HepG2 (cell line): ENCODE measurements at regions not wholly inside any gene's neighbourhood (a gene's known extent, or its start where the extent isn't known, plus 50 kb on each side); places are given as distances from the start of the nearest gene placed in this dataset.

Experiments used
- ATAC-seq: fragments of 200-7000 bp; cut with Tn5 transposase; 3 replicates; pipeline ENCODE4 v1.9.1; 2020; ENCODE audit warnings: mild to moderate bottlenecking, moderate library complexity
- BruUV-seq: library from RNA; stranded (reverse); fragments of 400-500 nt; replicated peaks from 2 replicates; lab custom pipeline; 2021; lab: Mats Ljungman, UMichigan
- CTCF ChIA-PET: fragments of 300-600 bp; formaldehyde crosslinking; extraction: SDS; loops from one replicate; lab custom pipeline; 2021; ENCODE audit warnings: low total read pairs, inconsistent platforms, low intra/inter-chr PET ratio; lab: Yijun Ruan, JAX
- POLR2A ChIA-PET: fragments of 350-600 bp; sonication (Branson Sonifier 250); formaldehyde crosslinking; loops from one replicate; lab custom pipeline; 2020; ENCODE audit warnings: antibody characterized with exemption, inconsistent platforms; lab: Yijun Ruan, JAX
- DNase-seq: peaks from one replicate; pipeline ENCODE4 v3.0.0-alpha.2; 2015; ENCODE audit warnings: low spot score
- FAIRE-seq: peaks from 3 replicates; lab custom pipeline; 2011; peaks lifted over from hg19 to GRCh38; lab: Jason Lieb, UNC
- H2AFZ ChIP-seq: one replicate; pipeline ENCODE4 v1.6.1; 2011; ENCODE audit warnings: low read length, inconsistent platforms
- H3K27ac ChIP-seq: fragments of 300-600 bp; 3 replicates; pipeline ENCODE4 v1.8.0; 2011; ENCODE audit warnings: mixed run types, mild to moderate bottlenecking, mixed read lengths, low read length, inconsistent platforms; ENCODE audit not compliant: insufficient read depth; ENCODE audit errors: extremely low read length
- H3K27me3 ChIP-seq, 2 experiments: fragments of 200-600 bp in 1 of 2; 2 replicates in 1 of 2; 3 replicates in 1 of 2; pipeline versions ENCODE4 v1.6.0 to v1.8.0; 2011; ENCODE audit warnings: low read length in 2 of 2, mild to moderate bottlenecking in 2 of 2, moderate library complexity in 2 of 2, inconsistent platforms in 1 of 2; ENCODE audit not compliant: insufficient read depth in 2 of 2, control insufficient read depth in 1 of 2
- H3K36me3 ChIP-seq, 2 experiments: fragments of 200-600 bp in 1 of 2; replicated peaks in 1 of 2; 2 replicates in 1 of 2; 3 replicates in 1 of 2; pipeline versions ENCODE4 v1.5.1 to v1.8.0; 2011; ENCODE audit warnings: low read length in 2 of 2, inconsistent platforms in 1 of 2; ENCODE audit not compliant: insufficient read depth in 2 of 2, control insufficient read depth in 1 of 2
- H3K4me1 ChIP-seq: 2 replicates; pipeline ENCODE4 v1.5.1; 2012; ENCODE audit warnings: low read length, inconsistent platforms; ENCODE audit not compliant: insufficient read depth
- H3K4me2 ChIP-seq: 2 replicates; pipeline ENCODE4 v1.6.0; 2011; ENCODE audit warnings: low read depth, low read length, inconsistent platforms
- H3K4me3 ChIP-seq, 3 experiments: fragments of 200-600 bp in 1 of 3; sonication (generic), shearing (Covaris generic) in 1 of 3; replicated peaks in 1 of 3; 2 replicates each; pipeline ENCODE4 v1.5.1; 2011 to 2016; ENCODE audit warnings: low read length in 3 of 3, inconsistent platforms in 2 of 3, low read depth in 2 of 3, mild to moderate bottlenecking in 2 of 3, control low read depth in 1 of 3, mixed read lengths in 1 of 3; ENCODE audit not compliant: insufficient read depth in 1 of 3
- H3K79me2 ChIP-seq: one replicate; pipeline ENCODE4 v1.6.1; 2011; ENCODE audit warnings: low read length, inconsistent platforms; ENCODE audit not compliant: insufficient read depth
- H3K9ac ChIP-seq: 2 replicates; pipeline ENCODE4 v1.6.0; 2011; ENCODE audit warnings: mild to moderate bottlenecking, low read depth, low read length, inconsistent platforms; ENCODE audit not compliant: insufficient read depth
- H3K9me3 ChIP-seq: 2 replicates; pipeline ENCODE4 v1.5.1; 2012; ENCODE audit warnings: mild to moderate bottlenecking, low read length
- H4K20me1 ChIP-seq: 2 replicates; pipeline ENCODE4 v1.6.0; 2011; ENCODE audit warnings: inconsistent platforms, mild to moderate bottlenecking, low read length, moderate library complexity; ENCODE audit not compliant: insufficient read depth
- ZNF451 ChIP-seq: sonication (generic); formaldehyde crosslinking; IDR thresholded peaks from 2 replicates; pipeline ENCODE4 v1.5.0; 2020; ENCODE audit warnings: mild to moderate bottlenecking, missing genetic modification reagents
- ZNF790 ChIP-seq: sonication (generic); formaldehyde crosslinking; IDR thresholded peaks from 2 replicates; pipeline ENCODE4 v1.8.0; 2022; ENCODE audit warnings: missing genetic modification reagents, mild to moderate bottlenecking, borderline replicate concordance
- WGBS: methylation state at CpG from one replicate; pipeline ENCODE4 v1.1.6; 2017; ENCODE audit warnings: low lambda C conversion rate; 5-methylcytosine and 5-hydroxymethylcytosine counted together
- in situ Hi-C: cut with HindIII; loops from 2 replicates; pipeline ENCODE4 v1.10.0; 2017; ENCODE audit warnings: low pct_unique_long_range_greater_than_20kb; ENCODE audit not compliant: extremely low pct_ligation_motif_present
- intact Hi-C: fragments of 100-400 bp; cut with micrococcal nuclease; formaldehyde crosslinking; loops from one replicate; pipeline ENCODE4 v1.10.0; 2022; ENCODE audit not compliant: unreplicated experiment
- TF ChIP-seq, protein P1 (sequence below): sonication (generic); formaldehyde crosslinking; IDR thresholded peaks from 2 replicates; pipeline ENCODE4 v1.4.0; 2020; ENCODE audit warnings: missing genetic modification reagents, borderline replicate concordance
- TF ChIP-seq, protein P2 (sequence below): sonication (generic); formaldehyde crosslinking; IDR thresholded peaks from 2 replicates; pipeline ENCODE4 v1.4.0; 2020; ENCODE audit warnings: mild to moderate bottlenecking, missing genetic modification reagents
- TF ChIP-seq, protein P3 (sequence below): sonication (generic); formaldehyde crosslinking; IDR thresholded peaks from 2 replicates; pipeline ENCODE4 v1.8.0; 2022; ENCODE audit warnings: low read depth, missing genetic modification reagents

DNA sequence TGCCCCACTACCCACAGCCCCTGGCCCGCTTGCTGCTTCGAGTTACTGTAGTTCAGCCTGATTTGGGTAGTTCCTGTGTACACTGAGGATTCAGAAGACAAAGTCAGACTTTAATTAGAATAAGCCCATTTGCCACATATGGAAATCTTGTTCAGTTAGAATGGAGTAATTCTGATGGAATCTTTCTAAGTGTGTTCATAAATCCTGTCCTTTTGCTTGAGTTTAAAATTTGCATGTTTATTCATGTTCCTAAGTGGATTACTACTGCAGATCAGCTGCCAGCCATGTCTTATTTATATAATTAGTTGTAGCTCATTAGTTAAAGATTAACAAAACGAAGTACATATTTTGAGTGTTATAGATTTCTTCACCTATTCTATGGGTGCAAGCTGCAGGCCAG lies 504.5 kb downstream of the PCNX1 start:
- TF ChIP-seq, protein P1, sequence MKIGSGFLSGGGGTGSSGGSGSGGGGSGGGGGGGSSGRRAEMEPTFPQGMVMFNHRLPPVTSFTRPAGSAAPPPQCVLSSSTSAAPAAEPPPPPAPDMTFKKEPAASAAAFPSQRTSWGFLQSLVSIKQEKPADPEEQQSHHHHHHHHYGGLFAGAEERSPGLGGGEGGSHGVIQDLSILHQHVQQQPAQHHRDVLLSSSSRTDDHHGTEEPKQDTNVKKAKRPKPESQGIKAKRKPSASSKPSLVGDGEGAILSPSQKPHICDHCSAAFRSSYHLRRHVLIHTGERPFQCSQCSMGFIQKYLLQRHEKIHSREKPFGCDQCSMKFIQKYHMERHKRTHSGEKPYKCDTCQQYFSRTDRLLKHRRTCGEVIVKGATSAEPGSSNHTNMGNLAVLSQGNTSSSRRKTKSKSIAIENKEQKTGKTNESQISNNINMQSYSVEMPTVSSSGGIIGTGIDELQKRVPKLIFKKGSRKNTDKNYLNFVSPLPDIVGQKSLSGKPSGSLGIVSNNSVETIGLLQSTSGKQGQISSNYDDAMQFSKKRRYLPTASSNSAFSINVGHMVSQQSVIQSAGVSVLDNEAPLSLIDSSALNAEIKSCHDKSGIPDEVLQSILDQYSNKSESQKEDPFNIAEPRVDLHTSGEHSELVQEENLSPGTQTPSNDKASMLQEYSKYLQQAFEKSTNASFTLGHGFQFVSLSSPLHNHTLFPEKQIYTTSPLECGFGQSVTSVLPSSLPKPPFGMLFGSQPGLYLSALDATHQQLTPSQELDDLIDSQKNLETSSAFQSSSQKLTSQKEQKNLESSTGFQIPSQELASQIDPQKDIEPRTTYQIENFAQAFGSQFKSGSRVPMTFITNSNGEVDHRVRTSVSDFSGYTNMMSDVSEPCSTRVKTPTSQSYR (CRISPR knock-in tag), result no peak
- TF ChIP-seq, protein P2, sequence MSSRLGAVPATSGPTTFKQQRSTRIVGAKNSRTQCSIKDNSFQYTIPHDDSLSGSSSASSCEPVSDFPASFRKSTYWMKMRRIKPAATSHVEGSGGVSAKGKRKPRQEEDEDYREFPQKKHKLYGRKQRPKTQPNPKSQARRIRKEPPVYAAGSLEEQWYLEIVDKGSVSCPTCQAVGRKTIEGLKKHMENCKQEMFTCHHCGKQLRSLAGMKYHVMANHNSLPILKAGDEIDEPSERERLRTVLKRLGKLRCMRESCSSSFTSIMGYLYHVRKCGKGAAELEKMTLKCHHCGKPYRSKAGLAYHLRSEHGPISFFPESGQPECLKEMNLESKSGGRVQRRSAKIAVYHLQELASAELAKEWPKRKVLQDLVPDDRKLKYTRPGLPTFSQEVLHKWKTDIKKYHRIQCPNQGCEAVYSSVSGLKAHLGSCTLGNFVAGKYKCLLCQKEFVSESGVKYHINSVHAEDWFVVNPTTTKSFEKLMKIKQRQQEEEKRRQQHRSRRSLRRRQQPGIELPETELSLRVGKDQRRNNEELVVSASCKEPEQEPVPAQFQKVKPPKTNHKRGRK, result no peak
- TF ChIP-seq, protein P3, sequence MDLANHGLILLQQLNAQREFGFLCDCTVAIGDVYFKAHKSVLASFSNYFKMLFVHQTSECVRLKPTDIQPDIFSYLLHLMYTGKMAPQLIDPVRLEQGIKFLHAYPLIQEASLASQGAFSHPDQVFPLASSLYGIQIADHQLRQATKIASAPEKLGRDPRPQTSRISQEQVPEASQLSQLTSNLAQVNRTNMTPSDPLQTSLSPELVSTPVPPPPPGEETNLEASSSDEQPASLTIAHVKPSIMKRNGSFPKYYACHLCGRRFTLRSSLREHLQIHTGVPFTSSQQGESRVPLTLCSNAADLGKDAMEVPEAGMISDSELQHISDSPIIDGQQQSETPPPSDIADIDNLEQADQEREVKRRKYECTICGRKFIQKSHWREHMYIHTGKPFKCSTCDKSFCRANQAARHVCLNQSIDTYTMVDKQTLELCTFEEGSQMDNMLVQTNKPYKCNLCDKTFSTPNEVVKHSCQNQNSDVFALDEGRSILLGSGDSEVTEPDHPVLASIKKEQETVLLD (CRISPR knock-in tag), result no peak
- TF ChIP-seq ZNF790 (CRISPR knock-in tag) (no peak), ZNF451 (no peak)
- 88% methylated on average over 2 of the region's 3 CpGs for WGBS
- in situ Hi-C loops (no loop called here), intact Hi-C loops (no loop called here)
- no TSS peak for BruUV-seq
- Histone ChIP-seq H3K27me3 (no peaks in the 10 kb centered on the region), H3K4me3 (no peak overlapping the region), H3K4me2 (no peak overlapping the region), H3K4me1 (peaks cover 13% of the 10 kb centered on the region), H3K79me2 (no peaks in the 10 kb centered on the region), H3K36me3 (no peaks in the 10 kb centered on the region), H4K20me1 (no peaks in the 10 kb centered on the region), H3K9me3 (no peaks in the 10 kb centered on the region), H2AFZ (no peak overlapping the region), H3K9ac (no peak overlapping the region), H3K27ac (no peak overlapping the region)
- no peak for ATAC-seq
- no peak for FAIRE-seq
- no peak for DNase-seq
- ChIA-PET POLR2A (no interaction called here), CTCF (no interaction called here)
